ENCODE measurements at regions not wholly inside any gene's neighbourhood (a gene's known extent, or its start where the extent isn't known, plus 50 kb on each side); places are given as distances from the start of the nearest gene placed in this dataset.

- TF ChIP-seq CTCF (IDR thresholded peaks at IDR 0.05; ENCODE audit: insufficient read depth, missing control alignments) = no peak
- FAIRE-seq (no peak), DNase-seq (ENCODE audit: insufficient read length, low spot score) (no peak)
Observed at GRCh38 chr18:46293742-46294181, 189.6 kb downstream of the HAUS1 start.

- no peak for DNase-seq (ENCODE audit: insufficient read length, low spot score)
- no peak for TF ChIP-seq CTCF (IDR thresholded peaks at IDR 0.05; ENCODE audit: insufficient read depth, missing control alignments)
- FAIRE-seq = no peak
Observed at GRCh38 chr18:46294318-46294717, 190.1 kb downstream of the HAUS1 start.

GRCh38 chr18:46294751-46295150, 190.6 kb downstream of the HAUS1 start:
- TF ChIP-seq CTCF (IDR thresholded peaks at IDR 0.05; ENCODE audit: insufficient read depth, missing control alignments) = no peak
- FAIRE-seq (no peak), DNase-seq (ENCODE audit: insufficient read length, low spot score) (no peak)

GRCh38 chr18:46295416-46295815, 191.2 kb downstream of the HAUS1 start:
- no peak for TF ChIP-seq CTCF (IDR thresholded peaks at IDR 0.05; ENCODE audit: insufficient read depth, missing control alignments)
- no peak for DNase-seq (ENCODE audit: insufficient read length, low spot score)
- no peak for FAIRE-seq

- no peak for FAIRE-seq
- no peak for DNase-seq (ENCODE audit: insufficient read length, low spot score)
- no peak for TF ChIP-seq CTCF (IDR thresholded peaks at IDR 0.05; ENCODE audit: insufficient read depth, missing control alignments)
Observed at GRCh38 chr18:46296656-46297055, 192.5 kb downstream of the HAUS1 start.

GRCh38 chr18:46297124-46297523, 192.9 kb downstream of the HAUS1 start:
- TF ChIP-seq CTCF (IDR thresholded peaks at IDR 0.05; ENCODE audit: insufficient read depth, missing control alignments) = no peak
- DNase-seq (ENCODE audit: insufficient read length, low spot score) = no peak

GRCh38 chr18:46297621-46298020, 193.4 kb downstream of the HAUS1 start:
- DNase-seq (ENCODE audit: insufficient read length, low spot score) = no peak
- TF ChIP-seq CTCF (IDR thresholded peaks at IDR 0.05; ENCODE audit: insufficient read depth, missing control alignments) = no peak
- no peak for FAIRE-seq

More at GRCh38 chr18:46297124-46297523, 192.9 kb downstream of the HAUS1 start:
- FAIRE-seq = no peak
